ENCODE measurements at regions not wholly inside any gene's neighbourhood (a gene's known extent, or its start where the extent isn't known, plus 50 kb on each side); places are given as distances from the start of the nearest gene placed in this dataset.

DNA sequence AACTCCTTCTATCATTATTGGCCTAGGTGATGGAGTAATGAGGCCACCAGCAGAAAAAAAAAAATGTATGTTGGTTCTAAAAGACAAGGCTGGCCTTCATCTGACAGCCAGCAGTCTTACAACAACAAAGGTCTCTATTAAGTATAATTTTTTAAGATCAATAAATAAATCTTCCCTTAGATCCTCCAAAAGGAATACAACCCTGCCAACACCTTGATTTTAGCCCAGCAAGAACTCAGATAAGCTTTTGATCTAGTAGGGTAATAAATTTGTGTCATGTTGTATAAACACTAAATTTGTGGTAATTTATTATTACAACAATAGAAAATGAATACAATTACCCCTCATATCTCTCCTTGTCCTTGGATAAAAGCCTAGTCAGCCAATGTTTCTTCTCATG, 633.2 kb upstream of the FAM174A start:
- TF ChIP-seq, protein P1, sequence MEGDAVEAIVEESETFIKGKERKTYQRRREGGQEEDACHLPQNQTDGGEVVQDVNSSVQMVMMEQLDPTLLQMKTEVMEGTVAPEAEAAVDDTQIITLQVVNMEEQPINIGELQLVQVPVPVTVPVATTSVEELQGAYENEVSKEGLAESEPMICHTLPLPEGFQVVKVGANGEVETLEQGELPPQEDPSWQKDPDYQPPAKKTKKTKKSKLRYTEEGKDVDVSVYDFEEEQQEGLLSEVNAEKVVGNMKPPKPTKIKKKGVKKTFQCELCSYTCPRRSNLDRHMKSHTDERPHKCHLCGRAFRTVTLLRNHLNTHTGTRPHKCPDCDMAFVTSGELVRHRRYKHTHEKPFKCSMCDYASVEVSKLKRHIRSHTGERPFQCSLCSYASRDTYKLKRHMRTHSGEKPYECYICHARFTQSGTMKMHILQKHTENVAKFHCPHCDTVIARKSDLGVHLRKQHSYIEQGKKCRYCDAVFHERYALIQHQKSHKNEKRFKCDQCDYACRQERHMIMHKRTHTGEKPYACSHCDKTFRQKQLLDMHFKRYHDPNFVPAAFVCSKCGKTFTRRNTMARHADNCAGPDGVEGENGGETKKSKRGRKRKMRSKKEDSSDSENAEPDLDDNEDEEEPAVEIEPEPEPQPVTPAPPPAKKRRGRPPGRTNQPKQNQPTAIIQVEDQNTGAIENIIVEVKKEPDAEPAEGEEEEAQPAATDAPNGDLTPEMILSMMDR (IDR thresholded peaks at IDR 0.05; ENCODE audit: low read depth, low read length, missing control alignments) = no peak
- no peak overlapping the region for H3K4me3 ChIP-seq (ENCODE audit: low read depth, low read length)
- DNase-seq (ENCODE audit: low read depth) = no peak
- in situ Hi-C loops (cut with HindIII; ENCODE audit: low sequenced_read_pairs) = no loop called here

DNA sequence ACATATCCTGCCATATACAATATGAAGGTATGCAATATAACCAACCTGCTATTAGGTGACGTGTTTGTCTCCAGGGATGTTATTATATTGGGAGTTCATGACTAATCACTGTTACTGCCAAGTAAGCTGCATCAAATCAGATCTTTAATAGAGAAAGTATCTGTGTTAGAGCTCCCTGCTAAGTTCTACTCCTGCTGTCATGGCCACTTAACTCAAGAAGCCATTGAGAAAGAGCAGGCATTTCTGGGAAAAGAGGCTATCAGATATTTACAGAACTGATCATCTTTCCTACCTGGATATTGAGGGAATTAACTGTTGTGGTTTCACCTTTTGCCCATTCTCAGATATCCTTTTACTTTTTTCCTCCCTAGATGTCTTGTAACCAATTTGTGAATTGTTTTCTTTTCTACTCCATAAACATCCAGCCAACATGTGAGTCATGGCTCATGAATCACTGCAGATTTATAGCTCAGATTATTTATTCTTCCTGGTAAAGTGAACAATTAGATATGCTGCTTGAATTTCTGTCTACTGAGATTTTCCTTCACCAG, 634.8 kb upstream of the FAM174A start:
- DNase-seq (ENCODE audit: low read depth) = peak; percentile 81
- TF ChIP-seq, protein P1 (IDR thresholded peaks at IDR 0.05; ENCODE audit: low read depth, low read length, missing control alignments) = no peak
- no peak overlapping the region for H3K4me3 ChIP-seq (ENCODE audit: low read depth, low read length)
- in situ Hi-C loops (cut with HindIII; ENCODE audit: low sequenced_read_pairs) = no loop called here

DNA sequence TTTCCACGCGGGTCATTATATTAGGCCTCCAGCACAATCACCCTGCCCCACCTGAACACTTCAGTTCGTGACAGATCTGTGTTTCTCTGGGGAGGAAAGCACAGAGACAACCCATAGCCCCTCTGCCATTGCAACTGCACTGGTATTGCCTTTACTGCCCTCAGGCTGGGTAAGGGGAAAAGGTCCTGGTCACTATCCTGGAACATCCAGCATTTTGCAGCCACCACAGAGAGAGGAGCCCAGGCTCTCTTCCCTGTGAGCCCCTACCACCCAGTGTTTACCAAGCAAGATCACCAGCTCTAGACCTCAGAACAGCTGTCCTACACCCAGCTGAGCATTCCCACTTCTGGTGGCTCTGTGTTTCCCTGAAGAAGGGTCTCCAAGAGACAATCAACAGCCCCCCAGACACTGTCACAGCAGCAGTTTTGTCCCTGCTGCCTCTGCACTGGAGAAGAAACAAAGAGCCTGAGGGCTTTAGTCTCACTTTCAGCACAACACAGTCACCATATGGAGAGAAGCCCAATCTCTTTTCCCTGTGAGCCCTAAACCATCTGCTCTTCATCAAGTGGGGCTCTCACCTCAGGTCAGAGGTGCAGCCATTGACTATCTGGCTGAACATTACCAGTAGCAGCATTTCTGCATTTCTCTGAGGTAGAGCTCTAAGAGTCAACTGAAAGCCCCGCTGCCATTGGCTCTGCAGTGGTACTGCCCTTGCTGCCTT, 655.2 kb upstream of the FAM174A start:
- in situ Hi-C loops (cut with HindIII; ENCODE audit: low sequenced_read_pairs) = no loop called here
- TF ChIP-seq, protein P1 (IDR thresholded peaks at IDR 0.05; ENCODE audit: low read depth, low read length, missing control alignments) = no peak
- DNase-seq (ENCODE audit: low read depth) = no peak
- no peak overlapping the region for H3K4me3 ChIP-seq (ENCODE audit: low read depth, low read length)

DNA sequence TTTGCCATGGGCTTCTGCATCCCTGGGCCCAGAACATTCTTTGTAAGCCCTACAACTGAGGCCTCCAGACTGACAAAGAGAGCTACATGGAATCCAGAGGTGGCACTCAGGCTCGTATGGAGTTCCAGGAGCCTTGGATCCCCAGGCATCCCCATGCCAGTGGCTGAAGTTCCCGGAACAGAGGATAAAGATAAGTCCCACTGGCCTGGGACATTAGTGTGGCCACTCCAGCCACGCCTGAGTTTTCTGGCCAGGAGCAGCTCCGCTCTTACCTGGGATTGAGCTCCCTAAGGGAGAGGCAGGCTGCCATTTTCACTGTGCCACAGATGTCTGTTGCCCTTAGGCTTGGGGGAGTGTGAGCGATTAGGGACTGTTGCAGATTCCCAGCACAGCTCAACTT, 656.3 kb upstream of the FAM174A start:
- TF ChIP-seq, protein P1 (IDR thresholded peaks at IDR 0.05; ENCODE audit: low read depth, low read length, missing control alignments) = no peak
- H3K4me3 ChIP-seq (ENCODE audit: low read depth, low read length) = no peak overlapping the region
- in situ Hi-C loops (cut with HindIII; ENCODE audit: low sequenced_read_pairs) = no loop called here
- no peak for DNase-seq (ENCODE audit: low read depth)

DNA sequence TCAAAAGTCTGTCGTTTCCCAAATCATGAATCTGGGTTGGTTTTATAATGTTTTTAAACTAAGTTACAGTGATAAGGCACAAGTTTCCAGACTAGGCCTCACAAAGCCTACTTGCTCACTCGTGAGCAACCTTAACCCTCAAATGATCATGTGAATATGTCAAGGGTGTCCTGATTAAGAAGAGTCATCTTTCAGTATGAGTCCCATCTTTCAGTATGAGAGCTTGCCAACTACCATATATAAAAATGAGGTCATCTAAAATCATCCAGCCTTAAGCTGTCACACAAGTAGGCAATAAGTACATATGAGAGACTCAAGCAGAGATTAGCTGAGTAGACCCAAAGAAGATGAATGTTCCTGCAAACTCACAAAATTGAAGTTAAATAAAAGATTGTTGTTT, 668.4 kb upstream of the FAM174A start:
- no peak for DNase-seq (ENCODE audit: low read depth)
- TF ChIP-seq, protein P1 (IDR thresholded peaks at IDR 0.05; ENCODE audit: low read depth, low read length, missing control alignments) = no peak
- in situ Hi-C loops (cut with HindIII; ENCODE audit: low sequenced_read_pairs) = no loop called here
- H3K4me3 ChIP-seq (ENCODE audit: low read depth, low read length) = no peak overlapping the region

DNA sequence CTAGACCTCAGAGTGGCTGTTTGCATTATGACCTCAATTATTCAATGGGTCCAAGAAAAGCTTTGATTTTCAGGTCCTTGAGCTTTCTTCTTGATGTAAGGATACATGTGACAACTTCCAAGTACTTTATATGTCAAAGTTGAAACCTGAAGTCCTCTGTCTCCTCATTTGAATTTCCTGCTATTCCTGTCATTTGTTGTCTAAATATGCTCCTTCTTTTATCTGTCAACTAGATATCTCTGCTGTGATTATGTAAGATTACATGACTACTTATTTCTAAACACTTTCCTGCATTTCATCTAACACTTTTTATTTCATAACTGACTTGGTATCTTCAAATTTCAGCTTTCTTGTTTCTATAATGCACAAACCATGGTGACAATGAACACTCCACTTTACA, 670.0 kb upstream of the FAM174A start:
- in situ Hi-C loops (cut with HindIII; ENCODE audit: low sequenced_read_pairs) = no loop called here
- TF ChIP-seq, protein P1 (IDR thresholded peaks at IDR 0.05; ENCODE audit: low read depth, low read length, missing control alignments) = no peak
- H3K4me3 ChIP-seq (ENCODE audit: low read depth, low read length) = no peak overlapping the region
- DNase-seq (ENCODE audit: low read depth) = no peak
